ENCODE measurements at regions not wholly inside any gene's neighbourhood (a gene's known extent, or its start where the extent isn't known, plus 50 kb on each side); places are given as distances from the start of the nearest gene placed in this dataset.

DNA sequence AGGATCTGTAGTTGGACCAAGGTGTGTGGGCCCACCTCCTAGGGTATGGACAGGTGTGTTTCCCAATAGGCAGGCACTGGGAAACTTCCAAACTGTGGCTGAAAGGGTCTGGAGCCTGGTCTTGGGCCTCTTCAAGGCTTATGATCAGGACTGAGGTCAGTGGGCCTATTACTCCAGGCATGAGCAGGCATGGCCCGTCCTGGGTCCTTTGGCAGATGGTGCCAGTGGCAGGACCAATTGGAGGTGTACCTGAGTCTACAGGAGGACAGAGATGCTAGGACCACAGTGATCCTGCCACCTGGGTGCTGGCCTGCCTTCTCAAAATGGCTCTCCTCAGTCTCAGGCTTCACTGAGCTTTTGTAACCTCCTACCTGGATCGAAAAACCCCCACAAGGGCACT lies 95.4 kb downstream of the RAB18 start:
- DNase-seq (ENCODE audit: low read depth in 2 of 2) = no peak

DNA sequence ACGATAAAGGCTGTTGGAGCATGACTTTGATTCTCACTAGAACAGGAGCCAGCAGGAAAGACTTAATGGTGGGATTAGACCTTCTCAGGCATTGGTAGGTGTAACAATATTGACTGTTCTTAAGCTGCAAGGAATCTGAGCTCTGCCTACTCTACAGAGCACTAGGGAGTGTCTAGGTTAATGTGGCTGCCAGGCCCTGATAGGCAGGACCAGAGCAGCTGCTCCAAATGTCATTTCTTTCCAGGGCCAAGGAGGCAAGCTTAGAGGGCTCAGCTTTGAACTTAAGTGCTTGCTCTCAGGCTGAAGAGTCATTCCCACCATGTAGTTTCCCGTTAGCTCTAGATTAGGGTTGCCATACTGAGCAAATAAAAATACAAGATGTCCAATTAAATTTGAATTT lies 96.8 kb downstream of the RAB18 start:
- DNase-seq (ENCODE audit: low read depth in 2 of 2) = no peak

DNA sequence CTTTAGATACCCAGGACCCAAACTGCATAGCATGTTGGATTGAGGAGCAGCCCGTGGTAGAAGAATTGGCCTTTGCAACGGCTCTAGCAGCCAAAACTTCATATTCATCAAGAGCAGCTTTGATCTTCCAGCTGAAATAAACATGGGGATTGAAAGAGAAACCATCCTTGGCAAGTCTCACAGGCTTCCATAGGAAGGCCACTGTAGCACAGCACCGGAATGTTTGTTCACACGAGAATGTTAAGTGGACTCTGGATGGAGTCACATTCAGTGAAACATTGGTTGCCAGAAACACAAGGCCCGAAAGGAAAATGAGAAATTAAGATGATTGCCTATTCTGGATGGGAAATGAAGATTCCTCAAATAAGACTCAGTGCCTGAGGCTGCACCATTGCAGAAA lies 97.4 kb downstream of the RAB18 start:
- no peak for DNase-seq (ENCODE audit: low read depth in 2 of 2)

DNA sequence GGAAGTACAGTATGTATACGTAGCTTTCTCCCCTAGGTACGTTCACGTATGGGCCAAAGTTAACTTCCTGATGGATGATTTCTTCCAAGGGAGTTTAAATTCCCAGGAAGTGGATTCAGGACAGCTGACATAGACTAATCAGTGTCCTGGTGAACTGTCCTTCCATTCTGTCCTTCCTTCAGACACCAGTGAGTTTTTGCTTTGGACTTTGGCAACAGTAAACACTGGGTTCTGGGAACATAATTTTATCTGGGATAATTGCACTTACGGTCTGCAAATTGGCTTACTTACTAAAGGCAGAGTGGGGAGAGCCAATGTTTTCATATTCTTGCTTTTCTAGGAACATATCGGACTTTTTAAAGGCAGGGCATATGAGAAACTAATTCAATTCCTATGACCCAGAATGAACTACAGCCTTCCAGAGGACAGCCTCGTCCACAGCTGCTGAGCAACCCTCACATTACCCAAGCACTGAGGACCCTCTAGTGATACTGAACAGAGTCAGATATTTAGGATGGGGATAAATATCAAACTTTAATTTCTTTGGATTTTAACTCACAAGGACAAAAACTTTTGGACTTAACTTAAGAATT lies 97.9 kb downstream of the RAB18 start:
- no peak for DNase-seq (ENCODE audit: low read depth in 2 of 2)

DNA sequence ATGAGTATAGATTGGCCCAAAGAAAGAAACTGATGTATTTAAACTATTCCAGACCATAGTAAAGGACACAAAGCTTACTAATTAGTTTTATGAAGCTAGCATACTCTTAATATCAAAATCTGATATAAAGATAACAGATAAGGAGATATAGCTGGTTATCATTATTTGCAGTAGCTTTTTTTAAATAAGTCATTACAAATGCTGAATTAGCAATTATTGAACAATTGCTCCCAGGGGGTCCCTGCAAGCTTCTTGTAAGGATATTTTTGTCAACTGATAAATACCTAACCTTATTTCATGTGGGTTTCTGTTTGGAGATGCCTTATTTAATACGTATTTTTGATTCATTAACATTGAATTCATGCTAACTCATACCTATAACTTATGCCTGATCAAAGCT lies 99.0 kb downstream of the RAB18 start:
- DNase-seq (ENCODE audit: low read depth in 2 of 2) = no peak

DNA sequence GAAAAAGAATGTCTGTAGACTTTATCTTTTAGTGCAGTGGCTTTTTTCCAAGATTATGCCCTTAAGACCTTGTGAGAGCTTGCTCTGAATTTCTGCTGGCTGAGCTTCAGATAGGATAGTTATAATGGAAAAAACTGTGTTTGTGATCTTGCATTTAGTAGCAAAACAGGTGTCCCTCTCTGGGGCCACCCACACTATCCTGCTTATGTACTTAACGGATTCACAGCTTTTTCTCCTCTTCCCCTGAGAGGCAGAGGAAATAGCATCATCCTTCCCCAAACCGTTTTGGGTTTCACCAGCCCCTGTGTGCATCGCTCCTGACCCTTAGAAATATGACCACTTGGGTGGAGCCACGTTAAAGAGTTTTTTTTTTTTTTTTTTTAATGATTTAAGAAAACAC lies 101.2 kb downstream of the RAB18 start:
- DNase-seq (ENCODE audit: low read depth in 2 of 2) = no peak

DNA sequence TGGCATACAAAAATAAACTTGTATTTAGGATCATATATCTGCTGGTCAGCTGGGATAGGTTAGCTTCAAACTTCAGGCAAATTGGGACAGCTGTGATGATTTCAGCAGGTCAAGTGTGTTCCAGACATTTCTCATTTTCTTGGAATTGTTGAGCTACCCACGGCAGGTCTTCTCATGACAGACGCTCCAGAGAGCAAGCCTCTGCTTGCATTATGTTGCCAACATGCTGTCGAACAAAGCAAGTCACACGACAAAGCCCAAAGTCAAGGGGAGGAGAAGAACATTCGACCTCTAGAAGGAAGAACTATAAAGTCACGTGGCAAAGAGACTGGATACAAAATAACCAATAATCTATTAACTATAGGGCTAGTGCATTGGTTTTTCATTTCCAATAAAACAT lies 103.5 kb downstream of the RAB18 start:
- no peak for DNase-seq (ENCODE audit: low read depth in 2 of 2)

DNA sequence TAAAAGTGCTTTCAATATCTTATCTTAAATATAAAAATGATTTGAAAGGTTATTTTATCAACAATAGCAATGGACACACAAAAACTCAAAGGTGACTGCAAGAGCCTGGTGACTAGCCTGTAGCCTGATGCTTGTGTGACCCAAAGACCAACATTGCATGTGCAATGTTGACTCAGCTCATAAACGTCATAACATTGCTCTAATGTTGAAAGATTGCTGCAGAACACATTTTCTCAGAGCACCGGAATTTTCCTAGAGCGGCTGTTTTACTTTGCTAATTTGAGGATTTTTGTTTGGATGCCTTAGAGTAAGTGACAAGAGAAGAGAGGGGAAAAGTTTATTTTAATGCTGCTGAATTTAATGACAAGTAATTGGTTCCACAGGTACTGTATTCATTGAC lies 107.1 kb downstream of the RAB18 start:
- DNase-seq (ENCODE audit: low read depth in 2 of 2) = no peak

DNA sequence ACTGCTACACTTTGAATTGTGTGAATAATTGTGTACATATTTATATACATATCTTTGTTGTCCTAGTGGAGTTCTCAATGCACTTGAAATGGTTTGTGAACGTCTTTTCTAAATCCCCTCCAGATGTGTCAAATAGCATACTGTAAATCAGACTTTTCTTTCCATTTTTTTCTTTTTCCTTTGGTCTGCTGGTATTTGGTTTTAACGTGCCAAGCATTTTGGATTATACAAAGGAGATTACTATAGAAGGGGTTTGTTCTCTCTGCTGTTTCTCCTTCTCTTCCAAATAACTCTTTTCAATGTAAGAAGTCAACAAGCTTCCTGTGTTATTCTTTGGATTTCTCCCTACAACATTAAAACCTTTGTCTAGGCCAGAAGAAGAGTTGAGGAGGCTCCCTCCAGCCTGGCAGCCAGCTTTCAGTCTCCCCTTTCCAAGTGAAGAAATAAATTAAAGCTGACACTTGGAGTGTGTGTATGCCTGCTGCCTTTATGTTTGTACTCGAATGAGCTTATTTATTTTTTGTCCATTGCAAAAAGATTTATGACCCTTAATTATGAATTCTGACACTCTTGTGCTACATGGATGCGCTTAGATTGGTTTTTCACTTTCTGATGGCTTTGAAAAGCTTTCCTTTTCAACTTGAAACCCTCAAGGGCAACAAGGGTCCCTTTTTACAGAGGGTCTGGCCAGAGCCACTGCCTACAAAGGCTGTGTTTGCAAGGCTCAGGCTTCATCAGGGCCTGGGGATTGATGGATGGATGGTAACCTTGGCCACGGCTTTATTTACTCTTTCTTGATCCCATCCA lies 107.8 kb downstream of the RAB18 start:
- DNase-seq (ENCODE audit: low read depth in 2 of 2) = no peak

DNA sequence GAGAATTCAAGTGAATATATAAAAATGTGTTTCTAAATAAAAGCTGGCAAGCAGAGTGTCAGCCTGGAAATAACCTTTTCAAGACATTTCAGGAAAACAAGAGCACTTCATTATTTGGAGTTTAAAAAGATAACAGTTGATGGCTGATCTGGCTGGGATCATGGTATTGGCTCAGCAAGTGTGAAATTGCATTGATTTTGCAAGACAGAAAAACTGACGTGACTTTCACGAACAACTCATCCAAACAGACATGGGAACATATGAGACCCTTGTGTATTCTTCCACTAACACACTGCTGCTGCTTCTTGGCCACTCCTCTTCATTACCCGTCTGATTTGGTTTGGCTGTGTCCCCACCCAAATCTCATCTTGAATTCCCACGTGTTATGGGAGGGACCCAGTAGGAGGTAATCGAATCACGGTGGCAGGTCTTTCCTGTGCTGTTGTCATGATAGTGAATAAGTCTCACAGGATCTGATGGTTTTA lies 108.5 kb downstream of the RAB18 start:
- no peak for DNase-seq (ENCODE audit: low read depth in 2 of 2)

DNA sequence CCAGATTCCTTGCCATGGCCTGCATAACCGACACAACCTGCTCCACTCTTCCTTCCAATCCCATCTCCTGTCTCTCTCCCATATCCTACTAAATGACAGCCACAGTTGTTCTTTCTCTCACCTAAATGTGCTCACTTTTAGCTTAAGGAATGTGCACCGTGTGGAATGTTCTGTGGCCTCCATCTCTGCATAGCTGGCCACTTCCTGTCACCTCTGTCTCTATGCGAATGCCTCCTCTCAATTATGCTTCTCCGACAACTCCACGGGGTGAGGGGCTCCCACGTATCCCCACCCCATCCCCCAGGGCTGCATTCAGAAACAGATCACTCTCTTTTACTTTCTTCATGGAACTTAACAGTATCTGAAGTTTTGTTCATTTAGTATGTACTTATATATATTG lies 110.7 kb downstream of the RAB18 start:
- no peak for DNase-seq (ENCODE audit: low read depth in 2 of 2)

DNA sequence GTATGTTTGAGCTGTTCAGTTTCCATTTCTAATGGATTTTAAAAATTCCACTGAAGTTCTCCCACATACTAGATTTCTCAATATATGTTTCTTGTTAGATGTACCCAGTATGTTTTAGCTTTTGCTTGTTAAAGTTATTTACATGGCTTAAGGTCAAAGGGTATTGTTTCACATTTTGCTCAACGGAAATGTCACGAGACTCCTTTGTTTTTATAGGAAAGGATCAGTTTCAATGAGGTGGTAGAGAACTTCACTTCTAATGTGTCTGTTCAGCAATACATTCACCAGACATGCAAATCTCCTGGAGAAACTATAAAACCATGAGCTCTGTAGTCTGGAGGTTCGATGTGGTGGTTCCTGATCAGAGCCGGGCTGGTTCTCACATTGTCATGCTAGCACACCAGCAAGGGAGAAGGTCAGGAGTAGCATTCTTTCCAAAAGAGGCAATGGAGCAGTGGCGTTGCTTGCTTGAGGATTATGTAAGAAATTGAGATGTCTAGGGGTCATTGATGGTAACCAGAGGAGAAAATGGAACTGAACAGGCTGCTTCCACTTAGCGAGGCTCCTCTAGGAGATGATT lies 114.0 kb downstream of the RAB18 start:
- DNase-seq (ENCODE audit: low read depth in 2 of 2) = peak; percentile 5 to 30

DNA sequence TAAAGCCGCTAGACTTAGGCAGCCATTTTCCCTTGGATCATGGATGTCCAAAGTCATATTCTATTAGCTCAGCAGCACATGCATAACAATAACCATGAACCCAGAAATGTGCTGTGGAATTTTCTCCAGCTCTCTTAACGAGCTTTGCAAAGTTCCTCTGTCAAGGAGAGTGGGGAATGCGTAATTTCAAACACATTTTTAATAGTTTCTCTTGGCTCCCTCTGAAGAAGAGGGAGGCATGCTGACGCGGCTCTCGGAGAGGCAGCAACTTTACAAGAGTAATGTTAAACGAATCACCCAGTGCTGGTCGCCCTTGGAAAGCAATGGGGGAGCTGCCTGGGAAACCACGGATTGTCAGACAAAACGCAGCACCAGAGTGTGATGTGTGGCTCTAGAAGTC lies 114.8 kb downstream of the RAB18 start:
- DNase-seq (ENCODE audit: low read depth in 2 of 2) = no peak

DNA sequence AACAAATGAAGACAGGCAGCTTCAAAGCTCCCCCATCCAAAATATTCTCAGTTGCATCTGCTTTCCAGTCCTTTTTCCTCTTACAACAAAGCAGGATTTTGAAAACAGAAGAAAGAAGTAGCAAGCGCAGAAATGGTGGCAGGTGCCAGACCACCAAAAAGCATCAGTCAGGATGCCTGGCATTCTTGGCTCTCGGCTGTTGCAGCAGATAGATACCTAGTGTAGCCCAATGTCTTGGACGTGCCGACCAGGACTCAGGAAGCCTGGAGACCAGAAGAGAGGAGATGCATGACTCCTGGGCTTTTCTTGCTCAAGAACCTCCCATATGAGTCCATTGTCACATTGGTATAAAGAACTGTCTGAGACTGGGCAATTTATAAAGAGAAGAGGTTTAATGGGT lies 115.2 kb downstream of the RAB18 start:
- DNase-seq (ENCODE audit: low read depth in 2 of 2) = no peak

DNA sequence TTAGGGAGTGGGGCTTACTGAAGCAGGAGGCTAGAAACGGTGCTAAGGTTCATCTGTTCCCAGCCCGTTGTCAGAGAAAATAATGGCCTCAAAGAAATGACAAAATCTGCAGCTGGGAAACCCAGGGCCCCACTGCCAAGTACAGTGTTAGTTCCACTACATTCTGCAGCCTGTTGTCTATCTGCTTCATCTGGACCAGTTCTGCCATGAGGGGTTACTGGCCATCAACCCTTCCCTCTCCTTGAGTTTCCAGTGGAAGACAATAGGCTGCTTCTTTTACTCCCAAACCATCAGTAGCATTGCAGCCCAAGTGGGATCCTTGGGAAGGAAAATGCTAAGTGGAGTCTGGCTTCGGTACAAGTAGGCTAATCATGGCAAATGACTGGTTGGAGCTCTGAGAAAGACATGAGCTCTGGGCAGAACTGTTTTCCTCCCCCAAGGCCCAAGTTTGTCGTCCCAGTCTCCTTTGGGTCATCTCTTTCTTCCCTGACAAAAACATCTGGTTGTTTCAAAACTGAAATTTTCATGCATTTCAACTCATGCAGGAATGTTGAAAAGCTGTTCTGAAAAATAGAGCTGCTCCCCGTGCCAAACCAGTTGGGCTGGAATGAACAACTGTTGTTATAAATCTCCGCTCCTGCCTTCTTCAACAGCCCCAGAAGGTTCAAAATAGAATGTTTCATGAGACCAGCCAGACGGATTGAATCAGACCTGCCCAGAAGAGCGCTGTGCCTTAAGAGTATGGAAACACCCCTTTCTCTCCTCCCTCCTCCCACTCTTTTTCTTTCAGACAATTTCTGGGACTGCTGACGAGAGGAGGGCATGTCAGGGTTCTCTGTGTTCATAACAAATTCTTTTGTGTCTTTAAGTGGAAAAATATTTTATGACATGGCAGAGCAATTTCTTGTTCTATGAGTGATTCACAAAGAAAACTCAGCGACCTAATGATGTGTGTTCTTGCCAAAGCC lies 116.6 kb downstream of the RAB18 start:
- no peak for DNase-seq (ENCODE audit: low read depth in 2 of 2)

DNA sequence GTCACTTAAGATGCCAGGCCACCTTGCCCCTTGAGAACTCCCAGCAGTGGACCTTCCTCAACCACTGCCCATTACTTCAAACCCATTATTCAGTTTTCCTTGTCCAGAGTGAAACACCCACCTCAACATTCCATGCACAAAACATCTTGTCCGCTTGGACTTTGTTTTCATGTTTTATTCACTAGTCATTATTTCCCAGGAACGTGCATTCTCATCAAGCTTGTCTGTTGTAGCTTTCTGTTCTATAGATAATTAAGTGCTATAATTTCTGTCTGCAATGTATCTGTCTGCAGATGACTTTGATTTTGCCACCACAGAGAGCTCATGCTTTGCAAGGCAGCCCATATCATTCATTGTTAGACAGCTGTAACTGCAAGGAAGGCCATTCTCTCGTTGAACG lies 117.4 kb downstream of the RAB18 start:
- no peak for DNase-seq (ENCODE audit: low read depth in 2 of 2)

DNA sequence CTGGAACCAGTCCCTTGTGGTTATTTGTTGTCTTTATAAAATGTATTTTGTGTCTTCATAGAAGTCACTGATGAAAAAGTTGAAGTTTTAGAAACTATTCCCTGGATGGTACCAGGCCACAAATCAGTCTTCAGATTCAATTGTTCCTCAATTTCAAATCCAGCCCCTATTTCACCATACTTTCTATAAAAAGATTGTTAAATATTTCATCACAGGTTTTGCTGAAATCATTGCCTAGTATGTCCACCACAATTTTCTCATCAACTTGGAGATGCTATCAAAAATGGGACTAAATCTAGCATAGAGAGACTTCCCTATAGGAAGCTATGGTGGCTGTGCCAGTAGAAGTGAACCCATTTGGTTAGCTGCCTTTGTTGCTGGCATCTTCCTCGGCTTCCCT lies 118.5 kb downstream of the RAB18 start:
- DNase-seq (ENCODE audit: low read depth in 2 of 2) = no peak

Data from dermis microvascular lymphatic vessel endothelial cell (primary cell).